GM12878 (cell line): ENCODE measurements at regions not wholly inside any gene's neighbourhood (a gene's known extent, or its start where the extent isn't known, plus 50 kb on each side); places are given as distances from the start of the nearest gene placed in this dataset.

Experiments used
- ATAC-seq: fragments of 200-7000 bp; cut with Tn5 transposase; 3 replicates; pipeline ENCODE4 v1.9.1; 2020; ENCODE audit warnings: mild to moderate bottlenecking, moderate library complexity
- BruUV-seq: library from RNA; stranded (reverse); fragments of 400-500 nt; replicated peaks from 2 replicates; lab custom pipeline; 2021; lab: Mats Ljungman, UMichigan
- CTCF ChIA-PET: fragments of 300-600 bp; sonication (Branson Sonifier 250); formaldehyde crosslinking; extraction: SDS; loops from one replicate; lab custom pipeline; 2021; ENCODE audit warnings: inconsistent platforms; lab: Yijun Ruan, JAX
- POLR2A ChIA-PET: fragments of 350-600 bp; formaldehyde crosslinking; extraction: SDS; loops from one replicate; lab custom pipeline; 2021; ENCODE audit warnings: inconsistent platforms; lab: Charles Lee
- RAD21 ChIA-PET: fragments of 300-600 bp; sonication (Branson Sonifier 250); formaldehyde crosslinking; loops from one replicate; lab custom pipeline; 2023; ENCODE audit warnings: antibody characterized with exemption; ENCODE audit not compliant: unreplicated experiment; lab: Charles Lee
- SMC1A ChIA-PET: fragments of 300-600 bp; sonication (Branson Sonifier 250); formaldehyde crosslinking; loops from one replicate; lab custom pipeline; 2023; ENCODE audit not compliant: unreplicated experiment, uncharacterized antibody; lab: Charles Lee
- DNase-seq: peaks from one replicate; pipeline ENCODE4 v3.0.0-alpha.2; 2011; ENCODE audit warnings: low read depth, low spot score
- FAIRE-seq: peaks from 3 replicates; lab custom pipeline; 2011; peaks lifted over from hg19 to GRCh38; lab: Jason Lieb, UNC
- H2AFZ ChIP-seq: 2 replicates; pipeline ENCODE4 v1.6.0; 2011; ENCODE audit warnings: low read depth, low read length, control low read depth; ENCODE audit not compliant: control insufficient read depth
- H3K27ac ChIP-seq: 2 replicates; pipeline ENCODE4 v1.5.1; 2011; ENCODE audit warnings: control low read depth; ENCODE audit not compliant: control insufficient read depth, insufficient read depth
- H3K27me3 ChIP-seq, 2 experiments: replicated peaks in 1 of 2; 2 replicates each; pipeline versions ENCODE4 v1.6.0 to v1.6.1; 2011; ENCODE audit warnings: low read length in 1 of 2; ENCODE audit not compliant: control insufficient read depth in 2 of 2, insufficient read depth in 2 of 2
- H3K36me3 ChIP-seq, 2 experiments: 2 replicates each; pipeline ENCODE4 v1.5.1; 2011; ENCODE audit warnings: low read length in 1 of 2; ENCODE audit not compliant: control insufficient read depth in 2 of 2, insufficient read depth in 2 of 2
- H3K4me1 ChIP-seq: 2 replicates; pipeline ENCODE4 v1.6.1; 2011; ENCODE audit warnings: mild to moderate bottlenecking, low read length, moderate library complexity, mixed read lengths; ENCODE audit not compliant: control insufficient read depth, insufficient read depth
- H3K4me2 ChIP-seq: 2 replicates; pipeline ENCODE4 v1.6.0; 2011; ENCODE audit warnings: control low read depth; ENCODE audit not compliant: control insufficient read depth, insufficient read depth
- H3K4me3 ChIP-seq: fragments of 200-600 bp; sonication (generic); 2 replicates; pipeline ENCODE4 v1.5.1; 2016
- H3K79me2 ChIP-seq: 2 replicates; pipeline ENCODE4 v1.6.0; 2011; ENCODE audit warnings: low read length; ENCODE audit not compliant: control insufficient read depth, insufficient read depth
- H3K9ac ChIP-seq: 2 replicates; pipeline ENCODE4 v1.8.0; 2011; ENCODE audit warnings: low read length, control low read depth, mixed read lengths; ENCODE audit not compliant: control insufficient read depth, insufficient read depth
- H3K9me3 ChIP-seq: replicated peaks from 3 replicates; pipeline ENCODE4 v1.5.1; 2011; ENCODE audit warnings: mild to moderate bottlenecking, low read length; ENCODE audit not compliant: control insufficient read depth, insufficient read depth
- H4K20me1 ChIP-seq: 2 replicates; pipeline ENCODE4 v1.6.0; 2011; ENCODE audit not compliant: control insufficient read depth, insufficient read depth
- GABPA ChIP-seq: IDR thresholded peaks from 2 replicates; pipeline ENCODE4 v1.6.1; 2014; ENCODE audit warnings: antibody characterized with exemption, low read depth, mild to moderate bottlenecking, inconsistent platforms
- HDAC6 ChIP-seq: fragments of 200-600 bp; sonication (generic); IDR thresholded peaks from one replicate; pipeline ENCODE4 v1.8.0; 2017; ENCODE audit warnings: antibody characterized with exemption; ENCODE audit not compliant: unreplicated experiment
- LARP7 ChIP-seq: fragments of 450-650 bp; IDR thresholded peaks from 2 replicates; pipeline ENCODE4 v1.6.1; 2017; ENCODE audit warnings: mild to moderate bottlenecking
- MXI1 ChIP-seq: fragments of 150-350 bp; IDR thresholded peaks from 2 replicates; pipeline ENCODE4 v1.6.1; 2011; ENCODE audit warnings: low read depth, mild to moderate bottlenecking, inconsistent platforms, low read length, improper control_type of control experiment
- SMC3 ChIP-seq: IDR thresholded peaks from 2 replicates; pipeline ENCODE4 v1.6.1; 2011; ENCODE audit warnings: low read length, improper control_type of control experiment, borderline replicate concordance
- WRNIP1 ChIP-seq: IDR thresholded peaks from 2 replicates; pipeline ENCODE4 v1.6.1; 2011; ENCODE audit warnings: low read depth, low read length, improper control_type of control experiment, borderline replicate concordance
- WGBS: methylation state at CpG from one replicate; pipeline ENCODE4 v1.1.6; 2016; ENCODE audit warnings: low lambda C conversion rate; ENCODE audit not compliant: insufficient replicate concordance, insufficient coverage; ENCODE audit errors: missing lambda C conversion rate; 5-methylcytosine and 5-hydroxymethylcytosine counted together
- in situ Hi-C: fragments of 300-500 bp; cut with MboI; formaldehyde crosslinking; loops from 9 replicates; pipeline ENCODE4 v1.14.3; 2018; ENCODE audit warnings: mixed read lengths
- intact Hi-C: fragments of 100-400 bp; cut with micrococcal nuclease; formaldehyde crosslinking; loops from one replicate; pipeline ENCODE4 v1.14.2; 2022; ENCODE audit not compliant: unreplicated experiment
- TF ChIP-seq, protein P1 (sequence below): fragments of 150-350 bp; IDR thresholded peaks from 2 replicates; pipeline ENCODE4 v1.6.1; 2016; ENCODE audit warnings: low read depth, low read length
- TF ChIP-seq, protein P2 (sequence below): IDR thresholded peaks from 2 replicates; pipeline ENCODE4 v1.6.1; 2011; ENCODE audit warnings: borderline replicate concordance, low read depth, mild to moderate bottlenecking, moderate library complexity, mixed read lengths, low read length; ENCODE audit not compliant: insufficient read depth; ENCODE audit errors: extremely low read length
- TF ChIP-seq, protein P3 (sequence below): fragments of 450-650 bp; IDR thresholded peaks from 2 replicates; pipeline ENCODE4 v1.6.1; 2017; ENCODE audit warnings: mild to moderate bottlenecking, moderate library complexity
- TF ChIP-seq, protein P4 (sequence below): fragments of 450-650 bp; IDR thresholded peaks from 2 replicates; pipeline ENCODE4 v1.6.1; 2018; ENCODE audit warnings: mild to moderate bottlenecking, low read depth, moderate library complexity; ENCODE audit not compliant: partially characterized antibody

DNA sequence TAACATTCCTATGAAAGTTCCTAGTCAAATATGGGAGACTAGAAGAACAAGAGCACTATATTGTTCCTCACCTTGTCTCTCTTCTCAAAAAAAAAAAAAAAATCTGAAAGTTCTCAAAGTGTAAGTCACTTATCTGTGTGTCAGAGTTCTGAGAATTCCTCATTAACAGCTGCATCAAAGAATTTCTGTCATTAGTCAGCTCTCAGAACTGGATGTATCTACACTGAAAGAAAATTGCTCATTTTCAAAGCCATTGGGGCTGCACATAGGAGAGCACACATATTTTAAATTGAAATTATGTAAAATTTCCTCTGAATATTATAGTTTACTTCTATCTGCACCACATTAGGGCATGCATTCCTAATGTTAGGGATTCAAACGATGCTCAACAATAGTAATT lies 99.5 kb upstream of the FTMT start:
- Histone ChIP-seq H3K27ac (no peak overlapping the region), H3K4me1 (no peaks in the 10 kb centered on the region), H3K36me3 (no peaks in the 10 kb centered on the region), H4K20me1 (no peaks in the 10 kb centered on the region), H3K4me2 (no peak overlapping the region), H3K27me3 (no peaks in the 10 kb centered on the region), H3K9me3 (no peaks in the 10 kb centered on the region), H3K4me3 (no peak overlapping the region), H3K9ac (no peak overlapping the region), H2AFZ (no peak overlapping the region), H3K79me2 (no peaks in the 10 kb centered on the region)
- TF ChIP-seq, protein P1, sequence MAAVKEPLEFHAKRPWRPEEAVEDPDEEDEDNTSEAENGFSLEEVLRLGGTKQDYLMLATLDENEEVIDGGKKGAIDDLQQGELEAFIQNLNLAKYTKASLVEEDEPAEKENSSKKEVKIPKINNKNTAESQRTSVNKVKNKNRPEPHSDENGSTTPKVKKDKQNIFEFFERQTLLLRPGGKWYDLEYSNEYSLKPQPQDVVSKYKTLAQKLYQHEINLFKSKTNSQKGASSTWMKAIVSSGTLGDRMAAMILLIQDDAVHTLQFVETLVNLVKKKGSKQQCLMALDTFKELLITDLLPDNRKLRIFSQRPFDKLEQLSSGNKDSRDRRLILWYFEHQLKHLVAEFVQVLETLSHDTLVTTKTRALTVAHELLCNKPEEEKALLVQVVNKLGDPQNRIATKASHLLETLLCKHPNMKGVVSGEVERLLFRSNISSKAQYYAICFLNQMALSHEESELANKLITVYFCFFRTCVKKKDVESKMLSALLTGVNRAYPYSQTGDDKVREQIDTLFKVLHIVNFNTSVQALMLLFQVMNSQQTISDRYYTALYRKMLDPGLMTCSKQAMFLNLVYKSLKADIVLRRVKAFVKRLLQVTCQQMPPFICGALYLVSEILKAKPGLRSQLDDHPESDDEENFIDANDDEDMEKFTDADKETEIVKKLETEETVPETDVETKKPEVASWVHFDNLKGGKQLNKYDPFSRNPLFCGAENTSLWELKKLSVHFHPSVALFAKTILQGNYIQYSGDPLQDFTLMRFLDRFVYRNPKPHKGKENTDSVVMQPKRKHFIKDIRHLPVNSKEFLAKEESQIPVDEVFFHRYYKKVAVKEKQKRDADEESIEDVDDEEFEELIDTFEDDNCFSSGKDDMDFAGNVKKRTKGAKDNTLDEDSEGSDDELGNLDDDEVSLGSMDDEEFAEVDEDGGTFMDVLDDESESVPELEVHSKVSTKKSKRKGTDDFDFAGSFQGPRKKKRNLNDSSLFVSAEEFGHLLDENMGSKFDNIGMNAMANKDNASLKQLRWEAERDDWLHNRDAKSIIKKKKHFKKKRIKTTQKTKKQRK, result no peak
- no peak for TF ChIP-seq MXI1
- TF ChIP-seq SMC3, result no peak
- no peak for TF ChIP-seq HDAC6
- TF ChIP-seq LARP7, result no peak
- TF ChIP-seq, protein P2, sequence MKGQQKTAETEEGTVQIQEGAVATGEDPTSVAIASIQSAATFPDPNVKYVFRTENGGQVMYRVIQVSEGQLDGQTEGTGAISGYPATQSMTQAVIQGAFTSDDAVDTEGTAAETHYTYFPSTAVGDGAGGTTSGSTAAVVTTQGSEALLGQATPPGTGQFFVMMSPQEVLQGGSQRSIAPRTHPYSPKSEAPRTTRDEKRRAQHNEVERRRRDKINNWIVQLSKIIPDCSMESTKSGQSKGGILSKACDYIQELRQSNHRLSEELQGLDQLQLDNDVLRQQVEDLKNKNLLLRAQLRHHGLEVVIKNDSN, result no peak
- TF ChIP-seq, protein P3, sequence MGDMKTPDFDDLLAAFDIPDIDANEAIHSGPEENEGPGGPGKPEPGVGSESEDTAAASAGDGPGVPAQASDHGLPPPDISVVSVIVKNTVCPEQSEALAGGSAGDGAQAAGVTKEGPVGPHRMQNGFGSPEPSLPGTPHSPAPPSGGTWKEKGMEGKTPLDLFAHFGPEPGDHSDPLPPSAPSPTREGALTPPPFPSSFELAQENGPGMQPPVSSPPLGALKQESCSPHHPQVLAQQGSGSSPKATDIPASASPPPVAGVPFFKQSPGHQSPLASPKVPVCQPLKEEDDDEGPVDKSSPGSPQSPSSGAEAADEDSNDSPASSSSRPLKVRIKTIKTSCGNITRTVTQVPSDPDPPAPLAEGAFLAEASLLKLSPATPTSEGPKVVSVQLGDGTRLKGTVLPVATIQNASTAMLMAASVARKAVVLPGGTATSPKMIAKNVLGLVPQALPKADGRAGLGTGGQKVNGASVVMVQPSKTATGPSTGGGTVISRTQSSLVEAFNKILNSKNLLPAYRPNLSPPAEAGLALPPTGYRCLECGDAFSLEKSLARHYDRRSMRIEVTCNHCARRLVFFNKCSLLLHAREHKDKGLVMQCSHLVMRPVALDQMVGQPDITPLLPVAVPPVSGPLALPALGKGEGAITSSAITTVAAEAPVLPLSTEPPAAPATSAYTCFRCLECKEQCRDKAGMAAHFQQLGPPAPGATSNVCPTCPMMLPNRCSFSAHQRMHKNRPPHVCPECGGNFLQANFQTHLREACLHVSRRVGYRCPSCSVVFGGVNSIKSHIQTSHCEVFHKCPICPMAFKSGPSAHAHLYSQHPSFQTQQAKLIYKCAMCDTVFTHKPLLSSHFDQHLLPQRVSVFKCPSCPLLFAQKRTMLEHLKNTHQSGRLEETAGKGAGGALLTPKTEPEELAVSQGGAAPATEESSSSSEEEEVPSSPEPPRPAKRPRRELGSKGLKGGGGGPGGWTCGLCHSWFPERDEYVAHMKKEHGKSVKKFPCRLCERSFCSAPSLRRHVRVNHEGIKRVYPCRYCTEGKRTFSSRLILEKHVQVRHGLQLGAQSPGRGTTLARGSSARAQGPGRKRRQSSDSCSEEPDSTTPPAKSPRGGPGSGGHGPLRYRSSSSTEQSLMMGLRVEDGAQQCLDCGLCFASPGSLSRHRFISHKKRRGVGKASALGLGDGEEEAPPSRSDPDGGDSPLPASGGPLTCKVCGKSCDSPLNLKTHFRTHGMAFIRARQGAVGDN, result no peak
- TF ChIP-seq, protein P4, sequence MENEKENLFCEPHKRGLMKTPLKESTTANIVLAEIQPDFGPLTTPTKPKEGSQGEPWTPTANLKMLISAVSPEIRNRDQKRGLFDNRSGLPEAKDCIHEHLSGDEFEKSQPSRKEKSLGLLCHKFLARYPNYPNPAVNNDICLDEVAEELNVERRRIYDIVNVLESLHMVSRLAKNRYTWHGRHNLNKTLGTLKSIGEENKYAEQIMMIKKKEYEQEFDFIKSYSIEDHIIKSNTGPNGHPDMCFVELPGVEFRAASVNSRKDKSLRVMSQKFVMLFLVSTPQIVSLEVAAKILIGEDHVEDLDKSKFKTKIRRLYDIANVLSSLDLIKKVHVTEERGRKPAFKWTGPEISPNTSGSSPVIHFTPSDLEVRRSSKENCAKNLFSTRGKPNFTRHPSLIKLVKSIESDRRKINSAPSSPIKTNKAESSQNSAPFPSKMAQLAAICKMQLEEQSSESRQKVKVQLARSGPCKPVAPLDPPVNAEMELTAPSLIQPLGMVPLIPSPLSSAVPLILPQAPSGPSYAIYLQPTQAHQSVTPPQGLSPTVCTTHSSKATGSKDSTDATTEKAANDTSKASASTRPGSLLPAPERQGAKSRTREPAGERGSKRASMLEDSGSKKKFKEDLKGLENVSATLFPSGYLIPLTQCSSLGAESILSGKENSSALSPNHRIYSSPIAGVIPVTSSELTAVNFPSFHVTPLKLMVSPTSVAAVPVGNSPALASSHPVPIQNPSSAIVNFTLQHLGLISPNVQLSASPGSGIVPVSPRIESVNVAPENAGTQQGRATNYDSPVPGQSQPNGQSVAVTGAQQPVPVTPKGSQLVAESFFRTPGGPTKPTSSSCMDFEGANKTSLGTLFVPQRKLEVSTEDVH, result no peak
- no peak for TF ChIP-seq WRNIP1
- no peak for TF ChIP-seq GABPA
- DNase-seq, result no peak
- RAD21 ChIA-PET, result no interaction called here
- ATAC-seq, result no peak
- POLR2A ChIA-PET, result no interaction called here
- SMC1A ChIA-PET, result no interaction called here
- in situ Hi-C loops (no loop called here), intact Hi-C loops (no loop called here)
- CTCF ChIA-PET, result no interaction called here
- WGBS, result 40% methylated on average over 1 of the region's 1 CpG
- BruUV-seq, result no TSS peak
- FAIRE-seq, result no peak
